Stimulated activated effector memory CD8-positive, alpha-beta T cell treated with anti-CD3 and anti-CD28 coated beads, Interleukin-12 subunit alpha, Interleukin-12 subunit beta, amount 100 ng/mL, for 72 hours (primary cell): ENCODE measurements at regions not wholly inside any gene's neighbourhood (a gene's known extent, or its start where the extent isn't known, plus 50 kb on each side); places are given as distances from the start of the nearest gene placed in this dataset.
A peak's percentile ranks its signal among the peaks of the same experiment; 100 is the strongest.
"Not testable (repeated sequence)": the region's sequence is repeated elsewhere in the genome, so short reads cannot be mapped to it uniquely, and the experiment has no call there.

Source experiments
- ATAC-seq: fragments of 150-1000 bp; cut with Tn5 transposase; 2 replicates; pipeline ENCODE4 v1.10.0; 2021
- DNase-seq, 2 donors: peaks; one replicate each; pipeline ENCODE4 v3.0.0; 2021 to 2022; ENCODE audit warnings: low spot score in 2 of 2
- H3K27ac Mint-ChIP-seq: one replicate; pipeline ENCODE4 v1.8.0; 2022; ENCODE audit warnings: mild to moderate bottlenecking, mixed read lengths
- H3K36me3 Mint-ChIP-seq: one replicate; pipeline ENCODE4 v1.8.0; 2022; ENCODE audit warnings: mild to moderate bottlenecking, mixed read lengths
- H3K4me1 Mint-ChIP-seq: one replicate; pipeline ENCODE4 v1.8.0; 2022; ENCODE audit warnings: mixed read lengths
- H3K4me3 Mint-ChIP-seq: one replicate; pipeline ENCODE4 v1.8.0; 2022; ENCODE audit warnings: mild to moderate bottlenecking, mixed read lengths
- H3K9me3 Mint-ChIP-seq: one replicate; pipeline ENCODE4 v1.8.0; 2022; ENCODE audit warnings: mixed read lengths

- Mint-ChIP-seq H3K27ac (no peak overlapping the region), H3K4me1 (no peaks in the 10 kb centered on the region), H3K36me3 (no peaks in the 10 kb centered on the region), H3K4me3 (no peak overlapping the region), H3K9me3 (peaks cover 4% of the 10 kb centered on the region)
- DNase-seq (no peak), ATAC-seq (no peak)
Measured at GRCh38 chr14:58985786-58986185, 202.7 kb upstream of the DAAM1 start.

GRCh38 chr14:58987591-58987990 lies 200.9 kb upstream of the DAAM1 start:
- ATAC-seq (no peak), DNase-seq (no peak)
- H3K36me3 Mint-ChIP-seq = no peaks in the 10 kb centered on the region
- no peak overlapping the region for H3K27ac Mint-ChIP-seq
- no peak overlapping the region for H3K4me3 Mint-ChIP-seq
- H3K9me3 Mint-ChIP-seq = peaks cover 4% of the 10 kb centered on the region
- no peaks in the 10 kb centered on the region for H3K4me1 Mint-ChIP-seq

- Mint-ChIP-seq H3K36me3 (no peaks in the 10 kb centered on the region), H3K4me1 (no peaks in the 10 kb centered on the region), H3K9me3 (peaks cover 4% of the 10 kb centered on the region), H3K4me3 (no peak overlapping the region), H3K27ac (no peak overlapping the region)
- no peak for ATAC-seq
- no peak for DNase-seq
Measured at GRCh38 chr14:58992935-58993334, 195.5 kb upstream of the DAAM1 start.

GRCh38 chr14:58994130-58994529 lies 194.3 kb upstream of the DAAM1 start:
- Mint-ChIP-seq H3K9me3 (peaks cover 4% of the 10 kb centered on the region), H3K27ac (no peak overlapping the region)

GRCh38 chr14:59004012-59004411 lies 184.5 kb upstream of the DAAM1 start:
- Mint-ChIP-seq H3K9me3 (peaks cover 7% of the 10 kb centered on the region), H3K27ac (no peak overlapping the region), H3K36me3 (no peaks in the 10 kb centered on the region), H3K4me3 (no peak overlapping the region), H3K4me1 (no peaks in the 10 kb centered on the region)
- DNase-seq (no peak), ATAC-seq (no peak)

More at GRCh38 chr14:58994130-58994529, 194.3 kb upstream of the DAAM1 start:
- Mint-ChIP-seq H3K4me3 (no peak overlapping the region), H3K4me1 (no peaks in the 10 kb centered on the region), H3K36me3 (no peaks in the 10 kb centered on the region)
- no peak for DNase-seq
- no peak for ATAC-seq

- H3K9me3 Mint-ChIP-seq, H3K27ac Mint-ChIP-seq, H3K36me3 Mint-ChIP-seq, H3K4me1 Mint-ChIP-seq, ATAC-seq, H3K4me3 Mint-ChIP-seq, DNase-seq: not testable (repeated sequence)
Measured at GRCh38 chr14:59006179-59006578, 182.3 kb upstream of the DAAM1 start.

- Mint-ChIP-seq H3K27ac (no peak overlapping the region), H3K4me1 (no peaks in the 10 kb centered on the region), H3K36me3 (no peaks in the 10 kb centered on the region), H3K9me3 (peaks cover 18% of the 10 kb centered on the region), H3K4me3 (no peak overlapping the region)
- no peak for DNase-seq
- peak; percentile 16 for ATAC-seq
Measured at GRCh38 chr14:59009967-59010366, 178.5 kb upstream of the DAAM1 start.

GRCh38 chr14:59013672-59014298 lies 174.7 kb upstream of the DAAM1 start:
- no peak for ATAC-seq
- H3K27ac Mint-ChIP-seq = no peak overlapping the region
- H3K4me1 Mint-ChIP-seq = no peaks in the 10 kb centered on the region
- peaks cover 11% of the 10 kb centered on the region for H3K9me3 Mint-ChIP-seq
- no peaks in the 10 kb centered on the region for H3K36me3 Mint-ChIP-seq
- no peak overlapping the region for H3K4me3 Mint-ChIP-seq
- no peak for DNase-seq

GRCh38 chr14:59015482-59015881 lies 173.0 kb upstream of the DAAM1 start:
- H3K4me1 Mint-ChIP-seq = no peaks in the 10 kb centered on the region
- peaks cover 11% of the 10 kb centered on the region for H3K9me3 Mint-ChIP-seq
- H3K4me3 Mint-ChIP-seq = no peak overlapping the region
- no peak for DNase-seq
- no peak overlapping the region for H3K27ac Mint-ChIP-seq
- no peaks in the 10 kb centered on the region for H3K36me3 Mint-ChIP-seq
- ATAC-seq = no peak

- Mint-ChIP-seq H3K36me3 (no peaks in the 10 kb centered on the region), H3K9me3 (peaks cover 3% of the 10 kb centered on the region), H3K4me1 (no peaks in the 10 kb centered on the region), H3K4me3 (no peak overlapping the region), H3K27ac (no peak overlapping the region)
- DNase-seq (no peak), ATAC-seq (no peak)
Measured at GRCh38 chr14:59017285-59017965, 171.0 kb upstream of the DAAM1 start.

- Mint-ChIP-seq H3K36me3 (no peaks in the 10 kb centered on the region), H3K27ac (no peak overlapping the region), H3K4me3 (no peak overlapping the region), H3K4me1 (no peaks in the 10 kb centered on the region), H3K9me3 (peaks cover 2% of the 10 kb centered on the region)
- DNase-seq = no peak
- ATAC-seq = no peak
Measured at GRCh38 chr14:59018460-59018859, 170.0 kb upstream of the DAAM1 start.

GRCh38 chr14:59018978-59019377 lies 169.5 kb upstream of the DAAM1 start:
- H3K27ac Mint-ChIP-seq = no peak overlapping the region
- H3K9me3 Mint-ChIP-seq = peaks cover 2% of the 10 kb centered on the region
- no peaks in the 10 kb centered on the region for H3K36me3 Mint-ChIP-seq
- H3K4me1 Mint-ChIP-seq = no peaks in the 10 kb centered on the region
- DNase-seq (no peak), ATAC-seq (no peak)
- H3K4me3 Mint-ChIP-seq = no peak overlapping the region

- Mint-ChIP-seq H3K4me1 (no peaks in the 10 kb centered on the region), H3K9me3 (no peaks in the 10 kb centered on the region), H3K36me3 (no peaks in the 10 kb centered on the region), H3K4me3 (no peak overlapping the region), H3K27ac (no peak overlapping the region)
- ATAC-seq (no peak), DNase-seq (no peak)
Measured at GRCh38 chr14:59020382-59020781, 168.1 kb upstream of the DAAM1 start.

- no peak for DNase-seq
- Mint-ChIP-seq H3K36me3 (no peaks in the 10 kb centered on the region), H3K4me1 (no peaks in the 10 kb centered on the region)
Measured at GRCh38 chr14:59022144-59022543, 166.3 kb upstream of the DAAM1 start.

GRCh38 chr14:59026081-59026480 lies 162.4 kb upstream of the DAAM1 start:
- Mint-ChIP-seq H3K9me3 (no peaks in the 10 kb centered on the region), H3K36me3 (no peaks in the 10 kb centered on the region), H3K27ac (no peak overlapping the region), H3K4me1 (no peaks in the 10 kb centered on the region), H3K4me3 (no peak overlapping the region)
- DNase-seq (no peak), ATAC-seq (no peak)

More at GRCh38 chr14:59022144-59022543, 166.3 kb upstream of the DAAM1 start:
- H3K4me3 Mint-ChIP-seq = no peak overlapping the region
- no peak overlapping the region for H3K27ac Mint-ChIP-seq
- ATAC-seq = no peak
- H3K9me3 Mint-ChIP-seq = no peaks in the 10 kb centered on the region

- H3K9me3 Mint-ChIP-seq, H3K4me3 Mint-ChIP-seq, DNase-seq, H3K36me3 Mint-ChIP-seq, H3K27ac Mint-ChIP-seq, H3K4me1 Mint-ChIP-seq, ATAC-seq: not testable (repeated sequence)
Measured at GRCh38 chr14:59026640-59027039, 161.8 kb upstream of the DAAM1 start.
